COLO668 (cell line): ENCODE measurements at regions not wholly inside any gene's neighbourhood (a gene's known extent, or its start where the extent isn't known, plus 50 kb on each side); places are given as distances from the start of the nearest gene placed in this dataset.

ENCODE experiments used
- DNase-seq: peaks from one replicate; lab custom pipeline; 2025; ENCODE audit not compliant: unreplicated experiment; lab: John Stamatoyannopoulos, UW

DNA sequence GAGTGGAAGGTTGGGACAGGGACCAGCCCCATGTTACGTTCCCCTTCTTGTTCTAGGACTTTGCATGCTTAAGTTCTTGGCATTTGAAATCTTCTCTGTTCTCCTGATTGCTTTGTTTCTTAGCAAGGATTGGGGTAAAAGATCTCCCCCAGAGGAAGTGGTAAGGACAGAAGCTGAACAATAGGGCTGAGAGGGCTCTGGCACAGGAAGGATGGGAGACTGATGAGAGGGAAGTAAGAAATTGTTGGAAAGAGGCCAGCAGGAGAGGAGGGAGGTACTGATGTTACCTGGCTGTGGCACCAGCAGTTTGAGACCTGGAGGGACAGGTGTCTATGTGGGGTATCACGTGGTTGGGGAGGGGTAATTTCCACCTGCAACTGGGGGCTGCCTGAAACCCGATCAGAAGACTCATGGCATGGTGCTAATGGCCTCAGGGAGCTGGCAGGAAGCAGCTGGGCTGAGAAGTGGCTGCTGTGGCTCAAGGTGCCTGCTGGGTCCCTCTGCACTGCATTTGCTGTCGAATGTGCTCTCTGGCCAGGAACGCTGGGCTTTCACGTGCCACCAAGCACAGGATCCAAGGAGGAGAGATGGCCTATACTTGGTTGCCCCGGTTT is 108.4 kb downstream of the LSM3 start:
- DNase-seq = peak; percentile 84

DNA sequence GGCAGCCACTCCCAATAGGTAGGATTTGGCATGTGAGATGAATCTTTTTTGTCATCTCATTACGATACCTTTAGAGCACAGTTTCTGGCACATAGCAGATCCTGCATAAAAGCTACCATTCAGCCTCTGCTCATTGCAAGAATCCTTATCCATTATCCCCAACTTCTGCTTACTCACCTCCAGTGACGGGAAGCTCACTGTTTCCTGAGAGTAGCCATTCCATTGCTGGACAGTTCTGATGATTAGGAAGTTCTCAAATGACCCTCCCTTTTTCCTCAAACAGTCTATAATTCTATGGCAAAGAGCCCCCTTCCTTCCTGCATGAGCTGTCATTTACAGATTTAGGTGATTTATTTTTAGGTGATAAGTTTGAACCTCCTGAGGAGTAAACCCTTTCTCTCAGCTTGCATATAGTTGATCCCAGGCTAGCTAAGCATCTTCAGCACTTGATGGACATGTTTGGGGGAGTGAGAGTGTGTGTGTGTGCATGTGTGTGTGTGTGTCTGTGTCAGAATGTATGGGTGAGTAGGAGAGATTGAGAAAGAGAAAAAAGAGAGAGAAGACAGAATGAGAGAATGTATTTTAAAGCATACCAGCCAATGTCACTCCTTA is 109.7 kb downstream of the LSM3 start:
- no peak for DNase-seq

- no peak for DNase-seq
Measured at GRCh38 chr3:14288833-14289451, 110.3 kb downstream of the LSM3 start.

- DNase-seq = peak; percentile 39
Measured at GRCh38 chr3:14289590-14290461, 111.2 kb downstream of the LSM3 start.

- DNase-seq = no peak
Measured at GRCh38 chr3:14290631-14291385, 111.6 kb upstream of the SLC6A6 start.

- no peak for DNase-seq
Measured at GRCh38 chr3:14295037-14295436, 107.4 kb upstream of the SLC6A6 start.

- no peak for DNase-seq
Measured at GRCh38 chr3:14295801-14296200, 106.6 kb upstream of the SLC6A6 start.

GRCh38 chr3:14297305-14297704 is 105.1 kb upstream of the SLC6A6 start:
- DNase-seq = no peak

DNA sequence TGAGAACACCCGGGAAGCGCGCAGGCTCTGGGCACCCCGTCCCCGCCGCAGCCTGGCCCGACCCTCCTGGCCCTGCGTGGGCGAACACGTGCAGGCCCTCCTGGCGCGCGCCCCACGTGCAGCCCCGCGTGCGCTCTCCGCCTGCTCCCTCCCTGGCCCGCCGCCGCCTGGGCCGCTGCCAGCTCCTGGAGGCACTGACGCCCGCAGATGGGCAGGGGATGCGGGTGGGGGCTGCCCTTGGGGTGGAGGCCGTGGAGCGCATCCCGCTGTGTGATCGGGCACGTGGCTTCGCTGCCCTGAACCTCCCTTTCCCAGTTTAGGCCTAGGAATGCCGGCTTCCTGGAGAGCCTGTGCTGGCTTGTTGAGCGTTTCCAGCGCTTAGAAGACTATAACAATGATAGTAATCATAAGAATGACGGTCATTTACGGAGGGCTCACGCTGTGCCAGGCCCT is 104.6 kb upstream of the SLC6A6 start:
- no peak for DNase-seq

DNA sequence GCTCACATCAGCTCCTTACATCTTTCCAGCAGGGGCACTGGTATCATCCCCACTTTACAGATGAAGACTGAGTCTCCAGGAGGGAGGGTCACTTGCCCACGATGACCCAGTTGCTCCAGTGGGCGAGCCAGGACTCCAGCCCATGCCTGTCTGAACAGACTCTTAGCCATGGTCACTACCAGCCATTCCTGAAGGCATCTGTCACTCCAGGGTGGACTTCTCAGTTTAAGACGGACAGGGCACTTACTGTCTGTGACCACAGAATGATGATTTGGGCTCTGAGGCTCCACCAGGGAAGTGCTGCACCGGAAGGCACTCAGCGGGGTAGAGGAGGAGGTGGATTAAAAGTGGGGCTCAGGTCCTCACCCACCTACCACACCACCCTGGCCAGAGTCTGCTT is 104.0 kb upstream of the SLC6A6 start:
- DNase-seq = no peak

DNA sequence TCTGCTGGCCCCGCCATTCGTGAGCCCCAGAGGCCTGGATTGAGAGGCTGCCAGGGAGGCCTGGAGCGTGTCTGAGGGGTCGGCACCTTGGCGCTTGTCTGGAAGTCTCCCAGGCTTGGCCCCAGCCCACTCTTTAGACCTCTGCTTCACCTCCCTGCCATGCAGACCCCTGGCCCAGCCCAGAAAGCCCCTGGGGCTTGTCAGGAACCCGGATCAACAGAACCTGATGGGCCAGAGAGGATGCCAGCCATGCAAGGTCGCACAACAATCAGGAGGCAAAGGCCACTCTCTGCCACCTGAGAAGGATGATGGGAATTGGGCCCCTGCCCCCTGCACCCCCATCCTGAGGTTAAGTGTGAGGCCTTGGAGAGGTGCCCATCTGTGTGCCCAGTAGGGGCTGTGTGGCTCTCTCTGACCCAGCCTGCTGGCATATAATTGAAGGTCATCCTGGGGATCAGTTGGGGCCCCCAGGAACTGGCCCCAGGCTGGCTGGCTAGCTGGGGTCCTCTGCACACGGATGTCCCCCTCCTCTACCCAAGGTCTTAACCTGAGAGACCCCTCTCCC is 103.3 kb upstream of the SLC6A6 start:
- DNase-seq = no peak

DNA sequence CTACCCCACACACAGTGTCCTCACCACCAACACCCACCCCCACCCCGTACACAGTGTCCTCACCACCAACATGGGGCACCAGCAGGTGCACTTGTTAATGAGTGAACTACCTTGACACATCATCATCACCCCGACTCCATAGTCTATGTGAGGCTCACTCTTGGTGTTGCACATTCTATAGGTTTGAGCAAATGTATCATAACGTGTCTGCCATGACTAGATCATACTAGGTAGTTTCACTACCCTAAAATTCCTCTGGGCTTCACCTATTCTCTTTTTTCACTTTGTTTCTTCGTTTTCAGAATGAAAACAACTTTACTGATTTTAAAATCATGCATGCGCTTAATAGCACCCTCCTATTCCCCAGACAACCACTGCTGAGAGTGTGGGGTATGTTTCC is 102.6 kb upstream of the SLC6A6 start:
- no peak for DNase-seq

DNA sequence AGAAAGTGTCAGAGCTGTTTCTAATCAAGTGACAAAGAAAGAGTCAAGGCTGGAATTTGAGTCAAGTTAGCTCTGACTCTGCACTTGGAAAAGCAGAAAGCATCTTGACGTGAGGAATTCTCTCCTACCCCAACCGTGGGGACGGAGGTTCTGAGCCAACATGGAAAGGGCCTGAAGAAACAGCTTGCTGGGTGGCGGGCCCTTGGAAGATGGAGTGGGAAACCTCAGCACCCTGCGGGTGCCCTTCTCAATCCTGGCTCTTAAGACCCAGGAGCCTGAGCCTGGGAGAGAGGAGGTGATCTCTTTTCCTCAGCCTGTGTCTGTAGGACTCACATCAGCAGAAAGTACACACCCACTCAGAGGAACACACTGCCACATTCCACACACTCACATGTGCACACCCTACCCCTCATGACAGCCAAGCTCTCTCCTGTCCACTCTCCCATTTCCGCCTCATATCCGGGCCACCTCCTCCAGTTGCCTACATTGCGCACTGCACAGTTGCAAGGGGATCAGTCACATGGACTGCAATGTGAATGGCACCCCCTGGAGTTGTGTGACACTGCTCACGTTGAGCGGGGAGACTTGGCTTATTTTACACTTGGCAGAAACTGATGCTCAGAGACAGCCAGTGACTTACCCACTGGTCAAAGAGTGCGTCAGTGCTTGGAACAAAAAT is 101.5 kb upstream of the SLC6A6 start:
- no peak for DNase-seq

DNA sequence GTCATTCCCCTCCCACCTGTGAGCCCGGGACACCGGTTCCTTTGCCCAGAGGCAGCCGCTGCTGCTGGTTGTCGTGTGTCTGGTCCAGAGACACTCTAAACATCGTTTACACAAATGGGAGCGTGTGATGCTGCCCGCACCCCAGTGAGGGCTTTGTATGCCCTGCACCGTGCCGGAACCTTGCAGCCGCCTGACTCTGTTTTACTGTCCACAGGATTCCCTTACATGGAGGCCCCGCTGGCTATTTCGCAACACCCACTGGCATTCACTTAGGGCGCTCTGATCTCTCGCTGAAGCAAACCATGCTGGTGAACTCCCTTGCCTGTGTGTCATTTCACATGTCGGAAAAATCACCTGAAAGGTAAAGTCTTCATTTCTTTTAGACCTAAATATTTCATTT is 100.8 kb upstream of the SLC6A6 start:
- DNase-seq = no peak

DNA sequence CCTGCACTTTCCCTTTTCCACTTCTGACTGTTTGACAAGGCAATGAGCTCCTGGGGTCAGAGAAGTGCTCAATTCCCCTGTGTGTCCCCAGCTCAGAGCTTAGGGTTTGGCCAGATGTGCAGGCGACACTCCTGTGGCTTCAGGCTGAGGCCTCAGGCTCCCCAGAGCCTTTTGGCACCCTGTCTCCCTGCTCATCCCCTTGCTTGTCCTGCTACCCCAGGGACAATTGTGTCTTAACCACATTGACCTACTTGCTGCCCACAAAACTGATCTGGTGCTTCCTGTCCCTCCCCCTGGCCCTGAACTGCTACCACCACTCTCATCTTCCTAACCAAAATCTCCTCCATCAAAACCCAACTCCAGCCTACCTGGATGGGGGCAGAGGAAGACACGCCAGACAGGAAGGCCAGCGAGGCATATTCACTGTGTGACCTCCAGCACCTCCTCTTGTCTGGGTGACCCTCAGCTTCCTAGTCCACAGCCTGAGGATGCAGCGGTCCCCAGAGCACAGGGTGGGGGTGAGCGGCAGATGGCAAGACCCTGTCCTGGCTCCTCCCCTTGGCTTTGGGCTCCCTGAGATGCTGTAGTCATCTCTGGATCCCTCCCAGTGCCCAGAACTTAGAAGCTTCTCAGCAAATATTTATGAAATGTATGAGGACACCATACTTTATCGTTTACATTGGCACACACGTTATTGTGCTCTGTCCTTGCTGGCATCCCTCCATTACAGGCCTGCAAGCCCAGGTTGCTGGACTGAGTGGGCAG is 98.9 kb upstream of the SLC6A6 start:
- no peak for DNase-seq

GRCh38 chr3:14304101-14305045 is 98.0 kb upstream of the SLC6A6 start:
- DNase-seq = no peak

DNA sequence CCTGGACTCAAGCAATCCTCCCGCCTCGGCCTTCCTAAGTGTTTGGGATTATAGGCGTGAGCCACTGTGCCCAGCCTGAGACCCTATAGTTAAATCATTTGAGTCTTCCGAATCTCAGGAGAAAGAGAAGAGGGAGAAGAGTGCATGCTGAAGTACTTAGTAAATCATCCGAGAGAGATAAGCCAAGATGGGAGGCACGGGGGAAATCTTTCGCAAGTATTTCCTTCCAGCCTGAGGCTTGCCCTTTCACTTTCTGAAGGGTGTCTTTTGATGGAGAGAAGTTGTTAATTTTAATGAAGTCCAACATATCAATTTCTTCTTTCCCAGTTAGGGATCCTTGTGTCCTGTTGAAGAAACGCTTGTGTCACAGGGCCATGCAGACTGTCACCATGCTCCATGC is 97.1 kb upstream of the SLC6A6 start:
- DNase-seq = no peak

- no peak for DNase-seq
Measured at GRCh38 chr3:14306142-14306541, 96.3 kb upstream of the SLC6A6 start.
